ENCODE measurements at regions not wholly inside any gene's neighbourhood (a gene's known extent, or its start where the extent isn't known, plus 50 kb on each side); places are given as distances from the start of the nearest gene placed in this dataset.

GRCh38 chr9:89748831-89749499, 144.2 kb downstream of the GADD45G start:
- DNase-seq (ENCODE audit: low read depth): no peak
- peaks cover 10% of the 10 kb centered on the region for H3K9me3 ChIP-seq (ENCODE audit: control insufficient read depth, low read length)
- H3K4me3 ChIP-seq (ENCODE audit: low read length): no peak overlapping the region
- H3K27me3 ChIP-seq (replicated peaks; ENCODE audit: control insufficient read depth, insufficient read depth, low read length): peaks cover 12% of the 10 kb centered on the region
- no peak overlapping the region for H3K9ac ChIP-seq (ENCODE audit: low read length)
- H3K4me1 ChIP-seq (ENCODE audit: control insufficient read depth, insufficient read depth, low read length): peaks cover 31% of the 10 kb centered on the region
- no peaks in the 10 kb centered on the region for H3K36me3 ChIP-seq (ENCODE audit: control insufficient read depth, insufficient read depth, low read length, severe bottlenecking)

GRCh38 chr9:89749500-89750116, 144.8 kb downstream of the GADD45G start:
- Histone ChIP-seq H3K4me3 (ENCODE audit: low read length) (no peak overlapping the region), H3K9me3 (ENCODE audit: control insufficient read depth, low read length) (peaks cover 7% of the 10 kb centered on the region), H3K9ac (ENCODE audit: low read length) (no peak overlapping the region), H3K27me3 (replicated peaks; ENCODE audit: control insufficient read depth, insufficient read depth, low read length) (peaks cover 12% of the 10 kb centered on the region), H3K36me3 (ENCODE audit: control insufficient read depth, insufficient read depth, low read length, severe bottlenecking) (no peaks in the 10 kb centered on the region), H3K4me1 (ENCODE audit: control insufficient read depth, insufficient read depth, low read length) (peaks cover 31% of the 10 kb centered on the region)
- DNase-seq (ENCODE audit: low read depth): no peak

- H3K4me3 ChIP-seq (ENCODE audit: low read length): peak overlapping the region; percentile 5
- no peak for DNase-seq (ENCODE audit: low read depth)
- H3K9me3 ChIP-seq (ENCODE audit: control insufficient read depth, low read length): peaks cover under 1% of the 10 kb centered on the region
- peaks cover 31% of the 10 kb centered on the region for H3K4me1 ChIP-seq (ENCODE audit: control insufficient read depth, insufficient read depth, low read length)
- H3K9ac ChIP-seq (ENCODE audit: low read length): no peak overlapping the region
- H3K36me3 ChIP-seq (ENCODE audit: control insufficient read depth, insufficient read depth, low read length, severe bottlenecking): no peaks in the 10 kb centered on the region
- peaks cover 15% of the 10 kb centered on the region for H3K27me3 ChIP-seq (replicated peaks; ENCODE audit: control insufficient read depth, insufficient read depth, low read length)
Measured at GRCh38 chr9:89750117-89750791, 145.4 kb downstream of the GADD45G start.

- H3K27me3 ChIP-seq (replicated peaks; ENCODE audit: control insufficient read depth, insufficient read depth, low read length): peaks cover 17% of the 10 kb centered on the region
- H3K36me3 ChIP-seq (ENCODE audit: control insufficient read depth, insufficient read depth, low read length, severe bottlenecking): no peaks in the 10 kb centered on the region
- peaks cover 41% of the 10 kb centered on the region for H3K4me1 ChIP-seq (ENCODE audit: control insufficient read depth, insufficient read depth, low read length)
- DNase-seq (ENCODE audit: low read depth): no peak
- no peak overlapping the region for H3K9ac ChIP-seq (ENCODE audit: low read length)
- no peak overlapping the region for H3K4me3 ChIP-seq (ENCODE audit: low read length)
- H3K9me3 ChIP-seq (ENCODE audit: control insufficient read depth, low read length): no peaks in the 10 kb centered on the region
Measured at GRCh38 chr9:89751079-89751825, 146.4 kb downstream of the GADD45G start.

- Histone ChIP-seq H3K9ac (ENCODE audit: low read length) (no peak overlapping the region), H3K9me3 (ENCODE audit: control insufficient read depth, low read length) (no peaks in the 10 kb centered on the region), H3K27me3 (replicated peaks; ENCODE audit: control insufficient read depth, insufficient read depth, low read length) (peaks cover 14% of the 10 kb centered on the region), H3K36me3 (ENCODE audit: control insufficient read depth, insufficient read depth, low read length, severe bottlenecking) (no peaks in the 10 kb centered on the region), H3K4me3 (ENCODE audit: low read length) (no peak overlapping the region), H3K4me1 (ENCODE audit: control insufficient read depth, insufficient read depth, low read length) (peaks cover 42% of the 10 kb centered on the region)
- DNase-seq (ENCODE audit: low read depth): no peak
Measured at GRCh38 chr9:89752154-89752553, 147.3 kb downstream of the GADD45G start.

- Histone ChIP-seq H3K36me3 (ENCODE audit: control insufficient read depth, insufficient read depth, low read length, severe bottlenecking) (no peaks in the 10 kb centered on the region), H3K9me3 (ENCODE audit: control insufficient read depth, low read length) (no peaks in the 10 kb centered on the region), H3K4me3 (ENCODE audit: low read length) (no peak overlapping the region), H3K9ac (ENCODE audit: low read length) (no peak overlapping the region), H3K27me3 (replicated peaks; ENCODE audit: control insufficient read depth, insufficient read depth, low read length) (peaks cover 5% of the 10 kb centered on the region), H3K4me1 (ENCODE audit: control insufficient read depth, insufficient read depth, low read length) (peaks cover 43% of the 10 kb centered on the region)
- no peak for DNase-seq (ENCODE audit: low read depth)
Measured at GRCh38 chr9:89753472-89754055, 148.8 kb downstream of the GADD45G start.

- no peak overlapping the region for H3K4me3 ChIP-seq (ENCODE audit: low read length)
- H3K27me3 ChIP-seq (replicated peaks; ENCODE audit: control insufficient read depth, insufficient read depth, low read length): peaks cover 5% of the 10 kb centered on the region
- no peak for DNase-seq (ENCODE audit: low read depth)
Measured at GRCh38 chr9:89754193-89754592, 149.4 kb downstream of the GADD45G start.

GRCh38 chr9:89755821-89756220, 151.0 kb downstream of the GADD45G start:
- no peaks in the 10 kb centered on the region for H3K9me3 ChIP-seq (ENCODE audit: control insufficient read depth, low read length)
- H3K4me3 ChIP-seq (ENCODE audit: low read length): no peak overlapping the region
- H3K36me3 ChIP-seq (ENCODE audit: control insufficient read depth, insufficient read depth, low read length, severe bottlenecking): no peaks in the 10 kb centered on the region
- no peak for DNase-seq (ENCODE audit: low read depth)
- peaks cover 5% of the 10 kb centered on the region for H3K27me3 ChIP-seq (replicated peaks; ENCODE audit: control insufficient read depth, insufficient read depth, low read length)
- H3K9ac ChIP-seq (ENCODE audit: low read length): peak overlapping the region; percentile 14
- H3K4me1 ChIP-seq (ENCODE audit: control insufficient read depth, insufficient read depth, low read length): peaks cover 37% of the 10 kb centered on the region

More at GRCh38 chr9:89754193-89754592, 149.4 kb downstream of the GADD45G start:
- no peaks in the 10 kb centered on the region for H3K36me3 ChIP-seq (ENCODE audit: control insufficient read depth, insufficient read depth, low read length, severe bottlenecking)
- H3K9me3 ChIP-seq (ENCODE audit: control insufficient read depth, low read length): no peaks in the 10 kb centered on the region
- H3K9ac ChIP-seq (ENCODE audit: low read length): no peak overlapping the region
- peaks cover 43% of the 10 kb centered on the region for H3K4me1 ChIP-seq (ENCODE audit: control insufficient read depth, insufficient read depth, low read length)

- Histone ChIP-seq H3K27me3 (replicated peaks; ENCODE audit: control insufficient read depth, insufficient read depth, low read length) (peaks cover 5% of the 10 kb centered on the region), H3K9me3 (ENCODE audit: control insufficient read depth, low read length) (no peaks in the 10 kb centered on the region), H3K36me3 (ENCODE audit: control insufficient read depth, insufficient read depth, low read length, severe bottlenecking) (no peaks in the 10 kb centered on the region), H3K9ac (ENCODE audit: low read length) (no peak overlapping the region), H3K4me3 (ENCODE audit: low read length) (no peak overlapping the region), H3K4me1 (ENCODE audit: control insufficient read depth, insufficient read depth, low read length) (peaks cover 30% of the 10 kb centered on the region)
- no peak for DNase-seq (ENCODE audit: low read depth)
Measured at GRCh38 chr9:89756891-89757537, 152.2 kb downstream of the GADD45G start.

- H3K36me3 ChIP-seq (ENCODE audit: control insufficient read depth, insufficient read depth, low read length, severe bottlenecking): no peaks in the 10 kb centered on the region
- DNase-seq (ENCODE audit: low read depth): no peak
- H3K9me3 ChIP-seq (ENCODE audit: control insufficient read depth, low read length): no peaks in the 10 kb centered on the region
- peaks cover 29% of the 10 kb centered on the region for H3K4me1 ChIP-seq (ENCODE audit: control insufficient read depth, insufficient read depth, low read length)
- no peak overlapping the region for H3K9ac ChIP-seq (ENCODE audit: low read length)
- peaks cover 5% of the 10 kb centered on the region for H3K27me3 ChIP-seq (replicated peaks; ENCODE audit: control insufficient read depth, insufficient read depth, low read length)
- H3K4me3 ChIP-seq (ENCODE audit: low read length): no peak overlapping the region
Measured at GRCh38 chr9:89757776-89758528, 153.1 kb downstream of the GADD45G start.
